ENCODE measurements at regions not wholly inside any gene's neighbourhood (a gene's known extent, or its start where the extent isn't known, plus 50 kb on each side); places are given as distances from the start of the nearest gene placed in this dataset.

GRCh38 chr3:178313716-178314115, 222.5 kb upstream of the KCNMB2 start (continued):
- TF ChIP-seq AHDC1 (CRISPR knock-in tag; IDR thresholded peaks at IDR 0.05; ENCODE audit: borderline replicate concordance) (no peak), KDM4B (CRISPR knock-in tag; IDR thresholded peaks at IDR 0.05) (no peak), E2F1 (CRISPR knock-in tag; IDR thresholded peaks at IDR 0.05) (no peak), ZSCAN9 (CRISPR knock-in tag; IDR thresholded peaks at IDR 0.05; ENCODE audit: borderline replicate concordance) (no peak), ATF5 (CRISPR knock-in tag; IDR thresholded peaks at IDR 0.05; ENCODE audit: low read depth) (no peak)

- H3K27me3 ChIP-seq (ENCODE audit: control insufficient read depth in 1 of 2, insufficient read depth in 2 of 2, low read length in 2 of 2): no peaks in the 10 kb centered on the region; a peak in 1 of 5 replicates
- no TSS peak for BruUV-seq (replicated peaks)
- ChIA-PET CTCF (ENCODE audit: low intra/inter-chr PET ratio, low total read pairs) (no interaction called here), POLR2A (no interaction called here)
- H3K36me3 ChIP-seq (replicated peaks in 1 of 2; ENCODE audit: control insufficient read depth in 1 of 2, insufficient read depth in 2 of 2, low read length in 2 of 2): no peaks in the 10 kb centered on the region
- H3K4me2 ChIP-seq (ENCODE audit: low read depth, low read length): no peak overlapping the region
- no peak overlapping the region for H3K27ac ChIP-seq (ENCODE audit: extremely low read length, insufficient read depth, low read length)
- DNase-seq (ENCODE audit: low spot score) (no peak), ATAC-seq (no peak), FAIRE-seq (no peak)
- no peaks in the 10 kb centered on the region for H3K9me3 ChIP-seq (ENCODE audit: low read length)
- intact Hi-C loops (cut with micrococcal nuclease; ENCODE audit: unreplicated experiment): no loop called here
- H2AFZ ChIP-seq (ENCODE audit: low read length): no peak overlapping the region
- in situ Hi-C loops (cut with HindIII; ENCODE audit: extremely low pct_ligation_motif_present, low pct_unique_long_range_greater_than_20kb): no loop called here
- H4K20me1 ChIP-seq (ENCODE audit: insufficient read depth, low read length): no peaks in the 10 kb centered on the region
- no peak overlapping the region for H3K4me3 ChIP-seq (replicated peaks in 1 of 3; ENCODE audit: insufficient read depth in 1 of 3, low read depth in 2 of 3, low read length in 3 of 3)
- WGBS (ENCODE audit: low lambda C conversion rate): 21% methylated on average over 4 of the region's 4 CpGs
- H3K4me1 ChIP-seq (ENCODE audit: insufficient read depth, low read length): no peaks in the 10 kb centered on the region
- H3K9ac ChIP-seq (ENCODE audit: insufficient read depth, low read depth, low read length): no peak overlapping the region
- no peaks in the 10 kb centered on the region for H3K79me2 ChIP-seq (ENCODE audit: insufficient read depth, low read length)
- TF ChIP-seq ZNF18 (CRISPR knock-in tag; IDR thresholded peaks at IDR 0.05; ENCODE audit: insufficient replicate concordance): no peak
- no peak for TF ChIP-seq PCBP2 (optimal IDR thresholded peaks at IDR 0.05; ENCODE audit: low read depth, low read length, poor library complexity, severe bottlenecking)
- no peak for TF ChIP-seq KLF13 (CRISPR knock-in tag; IDR thresholded peaks at IDR 0.05)
- TF ChIP-seq ZNF883 (CRISPR knock-in tag; IDR thresholded peaks at IDR 0.05; ENCODE audit: not compliant biosample characterization): no peak
- TF ChIP-seq TBP (CRISPR knock-in tag; IDR thresholded peaks at IDR 0.05): no peak
- TF ChIP-seq ZNF251 (CRISPR knock-in tag; IDR thresholded peaks at IDR 0.05): no peak
- TF ChIP-seq NFE2L1 (CRISPR knock-in tag; IDR thresholded peaks at IDR 0.05; ENCODE audit: borderline replicate concordance): no peak
- TF ChIP-seq ATF4 (CRISPR knock-in tag; IDR thresholded peaks at IDR 0.05): no peak
Observed at GRCh38 chr3:178318340-178318739, 217.9 kb upstream of the KCNMB2 start.
